ENCODE measurements at regions not wholly inside any gene's neighbourhood (a gene's known extent, or its start where the extent isn't known, plus 50 kb on each side); places are given as distances from the start of the nearest gene placed in this dataset.

GRCh38 chr13:105643966-105644365 is 891.5 kb downstream of the EFNB2 start:
- DNase-seq: no peak

GRCh38 chr13:105642511-105642958 is 892.9 kb downstream of the EFNB2 start:
- no peak for DNase-seq

GRCh38 chr13:105641121-105641520 is 894.3 kb downstream of the EFNB2 start:
- DNase-seq: no peak

- no peak for DNase-seq
These were observed 897.0 kb downstream of the EFNB2 start for GRCh38 chr13:105638426-105638825.

- DNase-seq: no peak
These were observed 901.4 kb downstream of the EFNB2 start for GRCh38 chr13:105634059-105634458.

GRCh38 chr13:105630431-105630830 is 905.0 kb downstream of the EFNB2 start:
- no peak for DNase-seq

- DNase-seq: no peak
These were observed 908.2 kb downstream of the EFNB2 start for GRCh38 chr13:105627270-105627669.

- no peak for DNase-seq
These were observed 909.8 kb downstream of the EFNB2 start for GRCh38 chr13:105625691-105626090.

- no peak for DNase-seq
These were observed 919.0 kb downstream of the EFNB2 start for GRCh38 chr13:105616333-105617075.

- DNase-seq: no peak
These were observed 922.9 kb downstream of the EFNB2 start for GRCh38 chr13:105612541-105612940.

GRCh38 chr13:105611424-105611823 is 924.0 kb downstream of the EFNB2 start:
- no peak for DNase-seq

GRCh38 chr13:105608104-105608503 is 927.4 kb downstream of the EFNB2 start:
- no peak for DNase-seq

- DNase-seq: no peak
These were observed 928.0 kb downstream of the EFNB2 start for GRCh38 chr13:105607426-105607825.

GRCh38 chr13:105607016-105607415 is 928.4 kb downstream of the EFNB2 start:
- no peak for DNase-seq

GRCh38 chr13:105602956-105603670 is 932.3 kb downstream of the EFNB2 start:
- no peak for DNase-seq

- no peak for DNase-seq
These were observed 935.9 kb downstream of the EFNB2 start for GRCh38 chr13:105599477-105600037.

GRCh38 chr13:105598529-105598928 is 936.9 kb downstream of the EFNB2 start:
- no peak for DNase-seq

- no peak for DNase-seq
These were observed 937.9 kb downstream of the EFNB2 start for GRCh38 chr13:105597573-105597972.

- DNase-seq: no peak
These were observed 940.0 kb downstream of the EFNB2 start for GRCh38 chr13:105595471-105595870.

- DNase-seq: no peak
These were observed 944.2 kb downstream of the EFNB2 start for GRCh38 chr13:105591277-105591676.

- DNase-seq: no peak
These were observed 947.7 kb downstream of the EFNB2 start for GRCh38 chr13:105587786-105588185.

GRCh38 chr13:105579821-105580710 is 955.4 kb downstream of the EFNB2 start:
- DNase-seq: no peak

GRCh38 chr13:105573136-105573535 is 962.3 kb downstream of the EFNB2 start:
- no peak for DNase-seq

Data from NCI-H187 treated with DMSO at 0.1 percent for 48 hours (cell line).